Body of pancreas (tissue), 4 donors: ENCODE measurements at regions not wholly inside any gene's neighbourhood (a gene's known extent, or its start where the extent isn't known, plus 50 kb on each side); places are given as distances from the start of the nearest gene placed in this dataset.

Experiments
- CTCF ChIP-seq, 7 experiments: fragments of 450-650 bp in 4 of 7; fragments of 200-600 bp in 3 of 7; sonication (generic) in 3 of 7; IDR thresholded peaks; one replicate each; pipeline ENCODE4 v1.5.1; 2016 to 2019; ENCODE audit warnings: antibody characterized with exemption in 7 of 7
- POLR2A ChIP-seq, 3 donors: fragments of 450-650 bp; IDR thresholded peaks; one replicate each; pipeline ENCODE4 v1.6.1; 2016; ENCODE audit warnings: antibody characterized with exemption in 3 of 3, mild to moderate bottlenecking in 2 of 3

GRCh38 chr1:217117973-217118465 is 394.8 kb upstream of the ESRRG start:
- no peak for TF ChIP-seq CTCF (IDR thresholded peaks at IDR 0.05)
- no peak for TF ChIP-seq POLR2A (IDR thresholded peaks at IDR 0.05)
